ENCODE measurements at regions not wholly inside any gene's neighbourhood (a gene's known extent, or its start where the extent isn't known, plus 50 kb on each side); places are given as distances from the start of the nearest gene placed in this dataset.

DNA sequence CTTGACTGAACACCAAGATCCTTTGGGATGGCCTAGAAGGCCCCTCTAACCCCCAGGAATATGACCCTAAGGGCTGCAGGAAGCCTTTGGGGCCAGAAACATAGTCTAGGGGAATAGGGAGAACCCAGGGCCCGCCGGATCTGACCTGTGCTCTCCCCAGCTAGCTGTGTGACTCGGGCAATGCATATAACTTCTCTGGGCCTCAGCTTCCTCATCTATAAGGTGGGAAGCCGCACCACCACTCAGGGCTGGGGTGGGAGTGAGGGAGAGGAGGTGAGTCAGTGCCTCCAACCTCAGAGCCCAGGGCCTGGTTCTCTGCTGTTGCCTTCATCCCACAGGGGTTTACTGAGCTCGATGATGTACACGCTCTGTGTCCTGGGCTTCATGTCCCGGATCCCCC, 434.4 kb downstream of the PTPRU start:
- no peak overlapping the region for H3K4me3 ChIP-seq (ENCODE audit: insufficient read depth, low read depth, low read length, poor library complexity, severe bottlenecking)
- no peaks in the 10 kb centered on the region for H3K9me3 ChIP-seq (ENCODE audit: control insufficient read depth, low read length)
- no peaks in the 10 kb centered on the region for H3K27me3 ChIP-seq (replicated peaks; ENCODE audit: control insufficient read depth, insufficient read depth, low read length, poor library complexity, severe bottlenecking)
- no peaks in the 10 kb centered on the region for H3K4me1 ChIP-seq (ENCODE audit: control insufficient read depth, insufficient read depth, low read length, poor library complexity, severe bottlenecking)
- no peaks in the 10 kb centered on the region for H3K36me3 ChIP-seq (ENCODE audit: control insufficient read depth, insufficient read depth, low read length)
- DNase-seq = no peak
- H3K27ac ChIP-seq (ENCODE audit: insufficient read depth, low read length, poor library complexity, severe bottlenecking) = no peak overlapping the region

DNA sequence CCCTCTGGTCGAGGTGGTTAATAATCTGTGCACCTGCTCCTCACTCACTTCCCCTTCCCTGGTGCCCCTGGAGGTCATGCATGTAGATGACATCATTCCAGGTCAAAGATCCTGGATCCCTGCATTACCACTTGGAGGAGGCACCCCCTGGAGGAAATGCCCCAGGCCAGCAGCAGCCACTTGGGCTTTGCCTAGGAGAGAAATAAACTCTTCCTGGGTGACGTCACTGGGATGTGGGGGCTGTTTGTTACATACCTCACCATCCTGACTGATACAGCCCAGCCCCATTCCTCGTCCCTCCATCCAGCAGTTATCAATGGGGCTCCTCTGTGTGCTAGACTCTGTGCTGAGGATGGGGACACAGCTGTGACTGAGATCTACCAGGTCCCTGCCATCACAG, 433.6 kb downstream of the PTPRU start:
- no peak overlapping the region for H3K4me3 ChIP-seq (ENCODE audit: insufficient read depth, low read depth, low read length, poor library complexity, severe bottlenecking)
- H3K36me3 ChIP-seq (ENCODE audit: control insufficient read depth, insufficient read depth, low read length) = no peaks in the 10 kb centered on the region
- DNase-seq = no peak
- no peak overlapping the region for H3K27ac ChIP-seq (ENCODE audit: insufficient read depth, low read length, poor library complexity, severe bottlenecking)
- no peaks in the 10 kb centered on the region for H3K9me3 ChIP-seq (ENCODE audit: control insufficient read depth, low read length)
- no peaks in the 10 kb centered on the region for H3K4me1 ChIP-seq (ENCODE audit: control insufficient read depth, insufficient read depth, low read length, poor library complexity, severe bottlenecking)
- H3K27me3 ChIP-seq (replicated peaks; ENCODE audit: control insufficient read depth, insufficient read depth, low read length, poor library complexity, severe bottlenecking) = no peaks in the 10 kb centered on the region

DNA sequence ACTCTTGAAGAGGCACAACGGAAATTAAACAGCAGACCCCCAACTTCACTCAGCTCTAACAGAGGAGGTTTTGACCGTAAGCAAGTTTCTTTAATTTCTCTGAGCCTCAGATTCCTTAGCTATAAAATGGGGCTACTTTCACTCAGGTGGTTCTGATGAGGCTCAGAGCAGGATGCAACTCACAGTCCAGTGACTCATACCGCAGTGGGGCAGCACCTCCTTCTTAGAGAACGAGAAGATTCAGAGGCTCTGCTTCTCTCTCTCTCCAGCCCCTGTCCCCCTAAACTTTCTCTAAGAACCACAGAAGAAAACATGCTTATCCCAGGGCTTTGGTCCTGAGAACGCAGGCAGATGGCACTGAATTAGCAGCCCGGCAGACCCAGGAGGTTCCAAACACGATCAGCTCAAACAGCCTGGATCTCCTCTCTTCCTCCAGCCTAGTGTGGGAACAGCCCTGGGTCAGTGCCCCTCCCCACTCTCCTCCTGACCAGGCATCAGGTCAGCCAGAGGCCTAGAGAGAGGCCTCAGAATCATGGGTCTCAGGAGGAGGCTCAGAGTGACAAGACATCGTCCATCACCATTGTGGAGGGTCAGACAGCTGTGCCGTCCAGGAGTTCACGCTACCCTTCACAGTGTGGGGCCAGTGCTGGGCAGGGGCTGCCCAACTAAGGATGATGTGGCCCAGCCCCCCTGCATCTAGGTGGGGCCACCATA, 433.0 kb downstream of the PTPRU start:
- H3K27me3 ChIP-seq (replicated peaks; ENCODE audit: control insufficient read depth, insufficient read depth, low read length, poor library complexity, severe bottlenecking) = no peaks in the 10 kb centered on the region
- no peaks in the 10 kb centered on the region for H3K36me3 ChIP-seq (ENCODE audit: control insufficient read depth, insufficient read depth, low read length)
- no peak for DNase-seq

DNA sequence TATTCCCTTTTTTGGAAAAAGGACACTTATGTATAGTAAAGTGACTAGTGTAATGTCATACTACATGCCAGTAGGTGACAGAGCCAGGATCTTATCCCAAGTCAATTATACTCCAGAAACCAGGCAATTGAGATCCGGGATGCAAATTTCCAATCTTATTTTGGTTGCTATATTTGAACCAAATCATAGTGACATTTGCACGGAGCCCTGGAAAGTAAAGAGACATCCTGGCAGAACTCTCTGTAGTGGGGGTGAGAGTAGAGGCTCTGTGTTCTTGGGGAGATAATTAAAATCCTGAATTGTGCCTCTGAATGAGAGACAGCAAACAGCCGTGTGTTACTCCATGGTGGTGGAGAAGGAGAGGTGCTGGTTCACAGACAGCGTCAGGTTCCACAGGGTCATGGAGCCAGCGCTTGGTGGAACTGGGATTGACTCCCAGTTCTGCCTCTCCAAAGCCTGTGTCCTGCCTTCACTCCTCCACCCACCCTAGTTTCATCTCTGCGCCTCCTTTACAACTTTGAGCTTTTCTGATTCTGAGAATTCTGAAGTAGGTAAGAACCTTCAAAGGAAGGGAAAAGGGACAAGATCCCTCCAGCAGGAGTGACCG, 432.3 kb downstream of the PTPRU start:
- H3K4me3 ChIP-seq (ENCODE audit: insufficient read depth, low read depth, low read length, poor library complexity, severe bottlenecking) = no peak overlapping the region
- H3K27ac ChIP-seq (ENCODE audit: insufficient read depth, low read length, poor library complexity, severe bottlenecking) = no peak overlapping the region
- no peaks in the 10 kb centered on the region for H3K36me3 ChIP-seq (ENCODE audit: control insufficient read depth, insufficient read depth, low read length)
- no peaks in the 10 kb centered on the region for H3K27me3 ChIP-seq (replicated peaks; ENCODE audit: control insufficient read depth, insufficient read depth, low read length, poor library complexity, severe bottlenecking)
- H3K9me3 ChIP-seq (ENCODE audit: control insufficient read depth, low read length) = no peaks in the 10 kb centered on the region
- no peak for DNase-seq
- no peaks in the 10 kb centered on the region for H3K4me1 ChIP-seq (ENCODE audit: control insufficient read depth, insufficient read depth, low read length, poor library complexity, severe bottlenecking)

More for the DNA sequence above, 433.0 kb downstream of the PTPRU start:
- Histone ChIP-seq H3K27ac (ENCODE audit: insufficient read depth, low read length, poor library complexity, severe bottlenecking) (no peak overlapping the region), H3K9me3 (ENCODE audit: control insufficient read depth, low read length) (no peaks in the 10 kb centered on the region), H3K4me3 (ENCODE audit: insufficient read depth, low read depth, low read length, poor library complexity, severe bottlenecking) (no peak overlapping the region), H3K4me1 (ENCODE audit: control insufficient read depth, insufficient read depth, low read length, poor library complexity, severe bottlenecking) (no peaks in the 10 kb centered on the region)

DNA sequence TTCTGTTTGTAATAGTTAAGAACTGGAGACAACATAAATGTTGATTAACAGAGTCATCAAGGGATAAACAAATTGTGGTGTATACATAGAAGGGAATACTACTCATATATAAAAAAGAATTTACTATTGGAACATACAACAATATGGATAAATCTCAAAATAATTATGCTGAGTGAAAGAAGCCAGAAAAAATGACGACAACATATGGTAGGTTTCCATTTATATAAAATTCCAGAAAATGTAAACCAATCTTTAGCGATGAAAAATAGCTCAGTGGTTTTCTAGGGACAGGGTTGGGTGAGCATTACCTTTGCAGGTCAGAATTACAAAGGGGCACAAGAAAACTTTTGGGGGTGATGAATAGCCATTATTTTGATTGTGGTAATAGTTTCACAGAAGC, 431.6 kb downstream of the PTPRU start:
- DNase-seq = no peak
- Histone ChIP-seq H3K4me1 (ENCODE audit: control insufficient read depth, insufficient read depth, low read length, poor library complexity, severe bottlenecking) (no peaks in the 10 kb centered on the region), H3K36me3 (ENCODE audit: control insufficient read depth, insufficient read depth, low read length) (no peaks in the 10 kb centered on the region), H3K27ac (ENCODE audit: insufficient read depth, low read length, poor library complexity, severe bottlenecking) (no peak overlapping the region), H3K27me3 (replicated peaks; ENCODE audit: control insufficient read depth, insufficient read depth, low read length, poor library complexity, severe bottlenecking) (no peaks in the 10 kb centered on the region), H3K9me3 (ENCODE audit: control insufficient read depth, low read length) (no peaks in the 10 kb centered on the region), H3K4me3 (ENCODE audit: insufficient read depth, low read depth, low read length, poor library complexity, severe bottlenecking) (no peak overlapping the region)

DNA sequence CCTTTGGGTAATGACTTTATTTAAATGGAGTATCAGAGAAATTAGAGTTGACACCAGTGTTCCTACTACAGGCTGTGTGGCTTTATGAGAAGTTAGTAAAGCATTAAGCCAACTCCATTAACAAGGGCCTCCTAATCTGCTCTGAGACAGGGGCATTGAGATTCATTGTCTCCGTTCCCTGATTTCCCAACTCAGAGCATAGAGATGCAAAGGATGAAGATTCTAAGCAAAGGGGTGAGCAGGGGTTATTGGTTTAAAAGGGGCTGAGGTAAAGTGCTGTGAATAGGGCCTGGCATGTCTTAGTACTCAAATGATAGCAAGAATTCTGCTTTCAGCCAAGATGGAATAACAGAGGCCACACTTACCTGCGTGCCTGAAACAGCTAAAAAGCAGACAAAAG, 428.4 kb downstream of the PTPRU start:
- Histone ChIP-seq H3K4me3 (ENCODE audit: insufficient read depth, low read depth, low read length, poor library complexity, severe bottlenecking) (no peak overlapping the region), H3K27me3 (replicated peaks; ENCODE audit: control insufficient read depth, insufficient read depth, low read length, poor library complexity, severe bottlenecking) (no peaks in the 10 kb centered on the region), H3K9me3 (ENCODE audit: control insufficient read depth, low read length) (peaks cover 4% of the 10 kb centered on the region), H3K4me1 (ENCODE audit: control insufficient read depth, insufficient read depth, low read length, poor library complexity, severe bottlenecking) (no peaks in the 10 kb centered on the region), H3K36me3 (ENCODE audit: control insufficient read depth, insufficient read depth, low read length) (no peaks in the 10 kb centered on the region), H3K27ac (ENCODE audit: insufficient read depth, low read length, poor library complexity, severe bottlenecking) (no peak overlapping the region)
- DNase-seq = no peak

DNA sequence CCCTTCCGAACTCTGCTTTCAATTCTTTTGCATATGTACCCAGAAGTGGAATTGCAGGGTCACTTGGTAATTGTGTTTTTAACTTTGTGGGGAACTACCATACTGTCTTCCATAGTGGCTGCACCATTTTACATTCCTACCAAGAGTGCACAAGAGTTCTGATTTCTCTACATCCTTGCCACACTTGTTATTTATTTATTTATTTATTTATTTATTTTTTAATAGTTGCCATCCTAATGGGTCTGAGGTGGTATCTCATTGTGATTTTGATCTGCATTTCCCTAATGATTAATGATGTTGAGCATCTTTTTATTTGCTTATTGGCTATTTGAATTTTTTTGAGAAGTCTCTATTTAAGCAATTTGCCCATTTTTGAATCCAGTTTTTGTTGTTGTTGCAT, 422.4 kb downstream of the PTPRU start:
- Histone ChIP-seq H3K9me3 (ENCODE audit: control insufficient read depth, low read length) (peaks cover 4% of the 10 kb centered on the region), H3K27ac (ENCODE audit: insufficient read depth, low read length, poor library complexity, severe bottlenecking) (no peak overlapping the region), H3K4me3 (ENCODE audit: insufficient read depth, low read depth, low read length, poor library complexity, severe bottlenecking) (no peak overlapping the region)

DNA sequence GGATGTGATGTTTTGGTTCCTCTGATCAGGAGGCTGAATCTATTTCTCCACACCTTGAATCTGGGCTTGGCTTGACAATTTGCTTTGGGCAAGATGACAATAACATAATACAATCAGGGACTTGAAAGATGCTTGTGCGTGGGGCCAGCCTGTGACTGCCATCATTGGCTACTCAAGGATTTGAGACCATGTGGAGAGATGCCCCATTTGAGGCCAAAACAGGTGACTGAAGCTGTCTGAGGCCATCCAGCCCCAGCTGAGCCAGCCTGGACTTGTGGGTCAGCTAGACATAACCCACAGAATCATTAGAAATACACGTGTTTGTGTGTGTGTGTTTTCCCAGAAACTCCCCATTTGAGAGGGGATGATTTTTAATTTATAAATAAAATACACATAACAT, 421.5 kb downstream of the PTPRU start:
- H3K27me3 ChIP-seq (replicated peaks; ENCODE audit: control insufficient read depth, insufficient read depth, low read length, poor library complexity, severe bottlenecking) = no peaks in the 10 kb centered on the region
- no peak for DNase-seq

More for the DNA sequence above, 422.4 kb downstream of the PTPRU start:
- no peak for DNase-seq
- Histone ChIP-seq H3K27me3 (replicated peaks; ENCODE audit: control insufficient read depth, insufficient read depth, low read length, poor library complexity, severe bottlenecking) (no peaks in the 10 kb centered on the region), H3K36me3 (ENCODE audit: control insufficient read depth, insufficient read depth, low read length) (no peaks in the 10 kb centered on the region), H3K4me1 (ENCODE audit: control insufficient read depth, insufficient read depth, low read length, poor library complexity, severe bottlenecking) (no peaks in the 10 kb centered on the region)

DNA sequence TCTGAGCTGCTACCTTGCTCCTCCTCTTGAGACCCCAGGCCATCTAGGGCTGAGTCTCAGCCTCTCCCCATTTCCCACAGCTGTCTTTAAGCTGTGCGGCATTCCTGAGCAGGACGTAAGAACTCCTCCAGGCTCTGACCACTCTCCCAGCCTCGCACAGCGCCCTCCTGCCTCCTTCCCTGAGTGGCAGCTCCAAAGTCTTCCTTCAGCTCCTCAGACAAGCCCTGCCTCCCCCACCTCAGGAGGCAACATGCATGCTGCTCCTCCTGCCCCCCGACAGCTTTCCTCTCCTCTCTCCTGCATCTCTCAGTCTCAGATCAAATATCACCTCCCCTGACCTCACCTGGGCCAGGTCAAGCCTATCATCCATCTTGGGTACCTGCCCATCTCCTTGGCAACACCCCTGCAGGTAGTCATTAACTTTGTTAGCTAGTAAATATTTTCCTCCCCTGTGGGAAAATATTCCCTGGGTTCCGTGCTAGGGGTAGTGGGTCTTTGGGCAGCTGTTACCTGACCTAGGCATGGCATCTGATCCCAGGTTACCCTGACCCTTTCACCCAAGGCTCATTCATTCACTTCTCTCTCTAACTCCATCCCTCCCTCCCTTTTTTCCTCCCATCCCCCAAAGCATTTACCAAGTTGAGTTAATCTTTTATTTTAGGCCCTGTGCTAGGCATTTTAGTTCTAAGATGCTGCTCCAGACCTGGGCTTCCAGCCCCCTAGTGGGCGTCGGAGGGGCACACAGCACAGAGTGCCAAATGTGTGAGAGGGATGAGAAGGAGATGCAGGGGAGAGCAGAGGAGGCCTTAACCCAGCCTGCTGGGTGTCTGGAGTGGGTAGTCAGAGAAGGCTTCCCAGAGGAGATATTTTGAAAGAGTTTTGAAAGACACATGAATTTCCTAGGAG, 419.9 kb downstream of the PTPRU start:
- no peaks in the 10 kb centered on the region for H3K9me3 ChIP-seq (ENCODE audit: control insufficient read depth, low read length)
- no peak overlapping the region for H3K4me3 ChIP-seq (ENCODE audit: insufficient read depth, low read depth, low read length, poor library complexity, severe bottlenecking)
- no peak overlapping the region for H3K27ac ChIP-seq (ENCODE audit: insufficient read depth, low read length, poor library complexity, severe bottlenecking)
- H3K36me3 ChIP-seq (ENCODE audit: control insufficient read depth, insufficient read depth, low read length) = no peaks in the 10 kb centered on the region
- H3K27me3 ChIP-seq (replicated peaks; ENCODE audit: control insufficient read depth, insufficient read depth, low read length, poor library complexity, severe bottlenecking) = no peaks in the 10 kb centered on the region
- no peaks in the 10 kb centered on the region for H3K4me1 ChIP-seq (ENCODE audit: control insufficient read depth, insufficient read depth, low read length, poor library complexity, severe bottlenecking)
- DNase-seq = no peak

More for the DNA sequence above, 421.5 kb downstream of the PTPRU start:
- Histone ChIP-seq H3K4me1 (ENCODE audit: control insufficient read depth, insufficient read depth, low read length, poor library complexity, severe bottlenecking) (no peaks in the 10 kb centered on the region), H3K9me3 (ENCODE audit: control insufficient read depth, low read length) (peaks cover 4% of the 10 kb centered on the region), H3K27ac (ENCODE audit: insufficient read depth, low read length, poor library complexity, severe bottlenecking) (no peak overlapping the region), H3K4me3 (ENCODE audit: insufficient read depth, low read depth, low read length, poor library complexity, severe bottlenecking) (no peak overlapping the region), H3K36me3 (ENCODE audit: control insufficient read depth, insufficient read depth, low read length) (no peaks in the 10 kb centered on the region)

DNA sequence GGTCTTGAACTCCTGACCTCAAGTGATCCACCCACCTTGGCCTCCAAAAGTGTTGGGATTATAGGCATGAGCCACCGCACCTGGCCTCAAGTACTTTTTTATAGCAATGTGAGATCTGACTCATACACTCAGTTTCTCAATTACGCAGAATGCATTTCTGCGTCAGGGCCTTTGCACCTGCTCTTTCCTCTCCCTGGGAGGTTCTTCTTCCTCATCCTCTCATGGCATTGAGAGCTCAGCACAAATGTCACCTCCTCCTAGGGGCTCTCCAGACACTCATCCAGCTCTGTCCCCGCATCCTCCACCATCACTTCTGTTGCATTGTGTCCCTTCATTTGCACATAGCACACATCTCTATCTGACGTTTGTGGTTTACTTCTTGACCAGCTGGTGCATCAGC, 418.8 kb downstream of the PTPRU start:
- H3K36me3 ChIP-seq (ENCODE audit: control insufficient read depth, insufficient read depth, low read length) = no peaks in the 10 kb centered on the region
- DNase-seq = no peak
- no peaks in the 10 kb centered on the region for H3K9me3 ChIP-seq (ENCODE audit: control insufficient read depth, low read length)
- no peak overlapping the region for H3K27ac ChIP-seq (ENCODE audit: insufficient read depth, low read length, poor library complexity, severe bottlenecking)
- H3K4me1 ChIP-seq (ENCODE audit: control insufficient read depth, insufficient read depth, low read length, poor library complexity, severe bottlenecking) = no peaks in the 10 kb centered on the region
- H3K4me3 ChIP-seq (ENCODE audit: insufficient read depth, low read depth, low read length, poor library complexity, severe bottlenecking) = no peak overlapping the region
- no peaks in the 10 kb centered on the region for H3K27me3 ChIP-seq (replicated peaks; ENCODE audit: control insufficient read depth, insufficient read depth, low read length, poor library complexity, severe bottlenecking)
